Stimulated activated naive CD4-positive, alpha-beta T cell treated with Interleukin-2 at 50 U/mL for 16 hours (primary cell): ENCODE measurements at regions not wholly inside any gene's neighbourhood (a gene's known extent, or its start where the extent isn't known, plus 50 kb on each side); places are given as distances from the start of the nearest gene placed in this dataset.

ENCODE experiments used
- DNase-seq: peaks from one replicate; lab custom pipeline; 2025; lab: John Stamatoyannopoulos, UW

DNA sequence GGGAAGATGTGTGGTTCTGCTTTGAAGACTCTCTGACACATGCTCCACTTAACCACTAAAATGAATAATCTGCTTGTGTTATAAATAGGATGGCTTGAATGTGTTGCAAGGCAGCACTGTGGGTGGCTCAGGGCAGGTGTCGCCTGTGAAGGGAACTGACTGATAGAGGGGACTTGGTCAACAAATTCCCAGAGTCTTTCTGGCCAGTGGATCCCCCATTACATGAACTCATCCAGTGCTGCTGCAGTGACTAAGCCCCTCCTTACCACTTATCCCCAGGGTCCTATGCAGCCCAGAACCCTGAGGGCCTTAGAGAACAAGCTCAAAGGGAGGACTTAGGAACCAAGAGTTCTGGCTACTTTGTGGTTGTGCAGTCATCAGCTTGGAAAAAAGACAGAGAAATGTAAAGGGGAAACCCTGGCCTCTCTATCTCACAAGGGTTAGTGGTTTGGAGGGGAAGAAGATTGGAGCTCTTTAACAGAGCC, 226.2 kb upstream of the TNP1 start:
- no peak for DNase-seq

DNA sequence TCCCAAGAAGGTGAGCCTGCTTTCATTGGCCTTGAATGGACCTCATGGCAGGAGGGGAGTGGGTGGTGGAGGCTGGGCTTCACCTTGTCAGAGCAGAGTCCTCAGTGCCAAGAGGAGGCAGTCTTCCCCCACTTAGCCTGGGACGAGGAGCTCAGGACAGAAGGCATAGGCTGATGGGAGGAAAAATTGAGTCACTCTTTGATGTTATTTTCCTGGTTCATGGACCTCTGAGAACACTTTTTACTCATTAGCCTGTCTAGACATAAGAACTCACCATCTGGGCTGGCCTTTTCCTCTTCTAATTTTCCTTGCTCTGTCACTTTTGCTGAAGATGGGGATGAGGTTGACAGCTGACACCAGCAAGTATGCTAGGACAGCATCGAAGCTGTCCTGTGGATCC, 225.7 kb upstream of the TNP1 start:
- DNase-seq = no peak

DNA sequence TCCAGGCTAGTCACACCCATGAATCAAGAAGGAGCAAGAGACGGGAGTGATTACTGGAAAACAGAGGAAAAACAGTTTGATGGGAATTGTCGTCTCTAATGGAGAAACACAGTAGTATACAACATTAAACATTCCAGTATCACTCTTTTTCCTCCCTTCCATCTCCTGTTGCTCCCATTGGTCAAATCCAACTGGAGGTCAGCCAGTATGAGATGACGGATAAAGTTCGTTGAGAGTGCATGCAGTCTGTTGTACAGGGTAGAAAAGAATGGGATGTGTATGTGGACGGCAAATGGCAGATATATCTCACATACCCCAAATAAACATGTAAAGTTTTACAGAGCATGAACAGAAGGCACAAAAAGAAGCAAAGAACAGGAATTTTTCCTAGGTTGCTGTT, 221.9 kb upstream of the TNP1 start:
- DNase-seq = no peak

DNA sequence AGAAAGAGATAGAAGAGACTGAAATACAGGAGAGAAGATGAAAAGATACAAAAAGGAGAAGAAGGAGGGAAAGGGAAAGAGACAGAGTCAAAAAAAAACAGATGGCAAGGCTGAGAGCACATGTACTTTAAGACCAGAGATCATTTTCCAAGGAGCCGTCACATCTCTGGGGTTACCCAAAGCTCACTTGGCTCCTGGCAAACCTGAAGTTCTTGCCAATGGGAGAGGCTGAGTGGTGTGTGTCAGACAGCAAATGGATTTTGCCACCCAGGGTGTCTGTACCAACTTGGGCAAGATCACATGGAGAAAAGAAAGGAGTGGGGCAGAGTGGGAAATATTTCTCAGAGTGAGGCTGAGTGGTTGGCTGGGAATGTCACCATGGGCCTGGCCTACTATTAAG, 219.3 kb upstream of the TNP1 start:
- no peak for DNase-seq

DNA sequence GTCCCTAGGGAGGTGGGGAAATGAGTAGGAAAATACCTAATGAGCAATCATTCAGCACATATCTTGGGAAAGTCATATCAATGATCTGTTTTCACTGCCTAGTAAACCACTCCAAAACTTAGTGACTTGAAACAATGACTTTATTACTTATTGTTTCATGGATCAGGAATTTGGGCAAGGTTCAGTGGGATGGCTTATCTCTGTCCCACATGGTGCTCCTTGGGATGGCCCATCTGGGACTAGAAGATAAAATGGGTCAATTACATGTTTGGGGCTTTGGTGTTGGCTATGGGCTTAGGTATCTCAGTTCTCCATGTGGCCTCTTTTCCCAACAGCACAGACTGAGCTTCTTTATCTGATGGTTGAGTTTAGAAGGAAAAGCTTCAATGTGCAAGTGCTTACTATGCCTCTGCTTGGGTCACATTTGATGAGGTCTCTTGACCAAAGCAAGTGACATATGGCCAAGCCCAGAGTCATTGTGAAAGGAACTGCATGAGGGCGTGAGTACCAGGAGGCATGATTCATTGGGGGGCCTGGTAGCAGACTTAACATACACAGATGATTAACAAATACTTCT, 218.1 kb upstream of the TNP1 start:
- DNase-seq = no peak

DNA sequence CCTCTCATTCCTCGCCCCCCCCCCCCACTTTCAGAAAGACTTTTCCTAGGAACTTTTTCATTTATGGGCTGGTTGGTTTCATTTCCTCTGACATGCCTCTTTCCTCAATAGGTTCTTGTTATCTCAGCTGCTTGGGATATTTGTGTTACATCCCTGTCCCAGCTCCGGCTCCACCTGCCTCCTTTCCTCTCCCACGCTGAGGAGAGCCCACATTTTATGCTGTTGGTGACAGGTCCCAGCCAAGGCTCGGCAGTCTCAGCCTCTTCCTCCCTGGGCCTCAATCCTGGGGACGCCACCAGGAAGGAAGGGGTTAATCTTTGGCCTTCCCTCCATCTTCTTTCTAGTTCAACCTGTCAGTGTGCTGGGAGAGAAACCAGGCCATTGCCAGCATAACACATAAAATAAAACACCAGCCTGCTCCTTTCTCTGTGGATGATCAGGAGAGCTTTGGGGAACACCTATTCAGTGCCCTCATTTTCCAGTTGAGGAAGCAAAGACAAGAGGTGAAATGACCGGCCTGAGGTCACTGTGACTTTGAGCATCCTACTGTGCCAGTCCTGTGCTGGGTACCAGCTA, 216.9 kb upstream of the TNP1 start:
- no peak for DNase-seq

DNA sequence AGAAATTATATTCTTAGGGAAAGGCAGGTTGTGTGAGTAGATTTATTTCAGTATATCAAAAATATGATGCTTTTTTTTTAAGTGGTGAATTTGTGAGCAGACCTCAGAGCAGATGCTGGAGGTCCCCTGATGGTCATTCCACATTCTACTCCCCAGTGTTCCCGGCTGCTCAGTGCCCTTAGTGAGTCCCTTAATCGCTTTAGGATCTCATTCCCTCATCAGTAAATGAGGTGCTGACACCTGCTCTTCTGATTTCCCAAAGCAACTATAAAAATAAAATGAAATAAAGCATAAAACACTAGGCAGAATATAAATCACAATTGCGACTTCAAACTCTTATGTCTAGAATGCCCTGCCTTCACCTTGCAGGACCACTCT, 216.2 kb upstream of the TNP1 start:
- no peak for DNase-seq

DNA sequence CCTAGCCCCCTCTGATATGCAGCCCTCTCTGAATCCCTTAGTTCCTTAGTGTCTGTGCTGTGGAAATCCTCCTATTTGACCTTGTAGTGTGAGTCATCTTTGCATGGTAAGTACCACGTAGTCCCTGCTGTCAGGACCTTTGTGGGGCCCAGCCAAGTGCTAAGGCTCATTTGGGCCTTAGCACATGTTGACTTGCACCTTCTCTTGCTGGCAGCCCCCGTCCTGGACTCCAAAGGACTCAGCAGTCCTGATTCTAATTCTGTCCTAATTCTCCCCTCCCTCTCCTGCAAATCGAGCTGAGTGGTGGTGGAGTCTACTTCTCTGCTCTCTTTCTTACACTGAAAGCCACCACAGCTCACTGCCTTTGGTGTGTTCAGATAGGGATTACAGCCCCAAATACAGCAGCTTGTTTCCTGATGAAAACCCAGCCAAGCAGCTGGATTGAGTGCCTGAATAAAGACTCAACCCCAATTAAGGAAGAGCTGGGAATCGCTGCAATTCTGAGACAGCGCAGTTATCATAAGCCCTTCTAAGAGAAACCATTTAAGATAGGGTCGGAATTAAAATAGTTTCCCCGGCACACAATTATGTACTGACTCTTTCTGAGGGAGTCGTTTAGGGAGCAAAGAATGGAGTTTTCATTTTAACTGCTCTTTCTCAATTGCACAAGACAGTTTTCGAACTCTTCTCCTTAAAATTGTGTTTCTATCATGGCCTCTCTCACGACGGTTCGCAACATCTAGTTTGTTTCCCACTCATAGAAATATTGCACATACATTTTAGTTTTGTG, 215.6 kb upstream of the TNP1 start:
- DNase-seq = no peak

DNA sequence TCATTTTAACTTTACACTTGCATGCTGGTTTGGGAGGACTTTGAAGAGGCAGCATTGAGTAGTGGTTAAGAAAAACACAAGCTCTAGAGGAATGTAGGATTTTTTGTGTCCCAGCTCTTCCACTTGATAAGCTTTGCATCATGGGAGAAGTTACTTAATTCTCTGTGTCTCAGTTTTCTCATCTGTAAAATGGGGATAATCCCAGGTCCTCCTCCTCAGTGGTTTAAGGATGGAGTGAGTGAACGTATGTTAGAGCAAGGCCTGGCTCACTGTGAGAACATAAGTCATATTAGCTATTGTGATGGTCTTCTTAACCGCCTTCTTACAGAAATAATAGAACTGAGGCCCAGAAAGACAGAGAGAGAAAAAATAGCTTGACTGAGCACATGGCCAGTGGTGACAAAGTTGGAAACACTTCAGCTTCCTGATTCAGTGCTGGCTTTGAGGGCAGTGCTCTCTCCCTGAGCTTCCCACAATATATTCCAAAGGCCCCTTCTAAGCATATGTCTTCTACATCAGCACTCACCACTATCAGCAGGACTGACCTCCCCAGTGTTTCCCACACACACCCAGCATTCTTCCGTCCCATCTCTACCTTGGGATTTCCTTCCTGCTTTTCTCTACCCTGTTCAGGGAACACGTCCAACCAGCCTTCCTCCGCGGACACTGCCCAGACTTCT, 214.9 kb upstream of the TNP1 start:
- no peak for DNase-seq

DNA sequence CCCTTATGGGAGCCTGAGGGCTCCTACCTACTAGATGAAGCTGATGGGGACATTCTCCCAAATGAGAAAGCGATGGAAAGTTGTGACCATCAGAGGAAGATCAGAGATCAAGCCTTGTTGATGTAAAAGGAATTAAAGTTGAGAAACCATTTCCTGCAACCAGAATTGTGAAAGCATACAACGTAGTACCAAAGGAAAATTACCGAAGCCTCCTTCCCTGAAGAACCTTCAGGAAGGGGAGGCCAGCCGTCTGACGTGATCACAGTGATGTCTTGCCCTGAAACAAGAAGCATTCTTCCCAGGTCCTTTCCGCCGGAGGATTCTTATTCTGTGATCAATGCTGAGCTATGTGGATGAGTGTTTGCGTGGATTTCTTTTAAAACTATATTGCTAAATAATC, 211.6 kb upstream of the TNP1 start:
- DNase-seq = no peak

DNA sequence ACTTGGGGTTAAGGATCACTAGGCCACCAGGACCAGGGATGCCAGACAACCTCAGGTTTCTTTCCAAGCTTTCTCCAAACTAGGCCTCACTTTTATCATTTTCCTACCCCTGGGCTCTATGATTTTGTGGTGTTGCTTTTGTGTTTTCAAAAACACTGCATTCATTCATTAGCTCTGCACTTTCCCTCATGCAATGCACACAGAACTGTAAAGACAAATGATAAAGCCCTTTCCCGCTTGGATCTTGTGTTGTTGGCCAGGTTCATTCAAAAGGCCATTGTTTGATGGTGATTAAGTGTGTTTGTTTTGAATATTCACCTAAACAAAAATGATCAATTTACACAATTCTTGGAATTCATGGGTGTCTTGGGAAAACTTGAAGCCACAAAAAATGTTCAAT, 210.7 kb upstream of the TNP1 start:
- DNase-seq = no peak

DNA sequence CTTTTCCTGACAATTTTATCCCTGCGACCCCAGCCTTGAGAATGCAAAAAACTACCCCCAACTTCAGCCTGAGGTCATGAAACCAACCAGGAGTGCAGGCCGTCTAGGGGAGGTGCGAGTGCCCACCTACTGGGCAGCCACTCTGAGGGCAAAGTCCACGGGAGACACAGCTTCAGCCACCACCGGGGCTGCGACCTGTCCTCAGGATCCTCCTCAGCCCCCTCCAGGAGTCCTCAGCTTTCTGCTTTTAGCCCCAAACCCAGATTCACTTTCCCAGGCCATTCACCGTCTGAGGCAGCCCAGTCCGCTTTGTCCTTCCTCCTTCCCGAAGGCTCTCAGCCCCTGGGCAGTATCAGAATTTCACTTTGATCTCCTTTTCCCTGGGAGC, 210.2 kb upstream of the TNP1 start:
- DNase-seq = no peak

DNA sequence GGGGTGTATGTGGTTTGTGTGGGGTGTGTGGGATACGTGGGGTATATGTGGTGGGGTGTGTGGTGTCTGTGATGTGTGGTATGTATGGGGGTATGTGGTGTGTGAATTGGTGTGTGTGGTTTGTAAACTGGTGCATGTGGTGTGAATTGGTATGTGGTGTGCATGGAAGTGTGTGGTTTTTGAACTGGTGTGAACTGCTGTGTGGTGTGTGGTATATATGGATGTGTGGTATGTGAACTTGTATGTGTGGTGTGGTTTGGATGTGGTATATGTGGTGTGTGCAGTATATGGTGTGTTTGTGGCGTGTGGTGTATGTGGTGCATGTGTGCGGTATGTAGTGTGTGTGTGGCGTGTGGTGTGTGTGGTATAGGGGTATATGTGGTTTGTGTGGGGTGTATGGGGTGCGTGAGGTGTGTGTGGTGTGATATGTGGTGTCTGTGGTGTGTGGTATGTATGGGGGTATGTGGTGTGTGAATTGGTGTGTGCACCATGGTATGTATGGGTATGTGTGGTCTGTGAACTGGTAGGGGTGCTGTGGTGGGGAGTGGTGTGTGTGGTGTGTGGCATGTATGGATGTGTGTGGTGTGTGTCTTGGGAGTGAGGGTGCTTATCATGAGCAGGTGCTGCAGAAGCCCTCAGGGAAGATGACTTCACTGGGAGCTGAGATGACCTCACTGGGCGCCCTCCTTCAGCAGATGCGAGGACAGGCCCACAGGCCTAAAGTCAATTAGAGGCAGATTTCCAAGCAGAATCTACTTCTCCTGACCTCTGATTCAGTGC, 209.6 kb upstream of the TNP1 start:
- no peak for DNase-seq

DNA sequence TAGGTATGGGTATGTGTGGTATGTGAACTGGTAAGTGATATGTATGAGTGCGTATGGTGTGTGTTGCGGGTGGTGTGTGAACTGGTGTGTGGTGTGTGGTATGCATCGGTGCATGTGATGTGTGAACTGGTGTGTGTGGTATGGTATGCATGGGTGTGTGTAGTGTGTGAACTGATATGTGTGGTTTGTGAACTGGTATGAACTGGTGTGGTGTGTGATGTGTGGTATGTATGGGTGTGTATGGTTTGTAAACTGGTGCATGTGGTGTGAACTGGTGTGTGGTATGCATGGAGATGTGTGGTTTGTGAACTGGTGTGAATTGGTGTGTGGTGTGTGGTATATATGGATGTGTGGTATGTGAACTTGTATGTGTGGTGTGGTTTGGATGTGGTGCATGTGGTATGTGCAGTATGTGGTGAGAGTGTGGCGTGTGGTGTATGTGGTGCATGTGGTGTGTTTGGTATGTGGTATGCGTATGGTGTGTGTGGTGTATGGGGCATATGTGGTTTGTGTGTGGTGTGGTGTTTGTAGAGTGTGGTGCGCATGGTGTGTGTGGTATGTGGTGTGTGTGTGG, 208.9 kb upstream of the TNP1 start:
- DNase-seq = no peak

DNA sequence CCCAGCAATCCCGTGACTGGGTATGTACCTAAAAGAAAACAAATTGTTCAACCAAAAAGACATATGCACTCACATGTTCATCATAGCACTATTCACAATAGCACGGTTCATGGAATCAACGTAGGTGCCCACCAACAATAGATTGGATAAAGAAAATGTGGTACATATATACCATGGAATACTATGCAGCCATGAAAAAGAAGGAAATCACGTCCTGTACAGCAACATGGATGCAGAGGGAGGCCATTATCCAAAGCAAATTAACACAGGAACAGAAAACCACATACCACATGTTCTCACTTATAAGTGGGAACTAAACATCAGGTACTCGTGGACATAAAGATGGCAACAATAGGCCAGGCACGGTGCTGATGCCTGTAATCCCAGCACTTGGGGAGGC, 207.9 kb upstream of the TNP1 start:
- DNase-seq = no peak

DNA sequence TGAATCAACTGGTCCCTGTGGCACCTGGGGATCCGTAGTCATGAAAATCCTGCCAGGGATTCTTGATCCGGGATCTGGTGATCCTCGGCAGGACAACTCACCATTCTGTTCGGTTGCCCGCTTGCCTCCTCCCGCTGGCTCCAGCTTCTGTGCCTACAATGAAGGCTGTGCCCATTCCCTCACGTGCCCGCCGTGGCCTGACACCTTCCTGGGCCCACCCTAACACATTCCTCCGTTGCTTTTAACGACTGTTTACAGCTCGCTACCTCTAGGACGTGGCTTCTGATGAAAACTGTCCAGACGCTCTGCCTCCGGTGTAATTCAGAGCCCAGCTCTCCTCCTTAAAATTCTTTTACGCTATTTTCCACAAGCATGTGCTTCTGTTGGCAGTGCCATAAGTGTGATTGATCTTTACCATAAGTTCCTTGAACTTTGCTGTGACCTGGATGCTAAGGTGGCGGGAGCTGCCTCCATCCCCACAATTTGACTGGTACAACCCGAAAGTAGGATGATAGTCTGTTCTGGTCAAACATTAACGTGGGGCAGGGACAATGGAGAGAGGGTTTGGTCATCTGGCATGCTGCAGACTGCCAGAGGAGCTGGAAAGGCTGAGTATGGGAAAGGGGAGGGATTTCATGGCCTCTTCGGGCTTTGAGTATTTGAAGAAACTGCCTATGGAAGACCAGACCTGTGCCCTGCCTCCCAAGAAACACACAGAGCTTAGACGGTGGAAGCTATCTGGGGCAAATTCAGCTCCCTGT, 206.8 kb upstream of the TNP1 start:
- DNase-seq = no peak

DNA sequence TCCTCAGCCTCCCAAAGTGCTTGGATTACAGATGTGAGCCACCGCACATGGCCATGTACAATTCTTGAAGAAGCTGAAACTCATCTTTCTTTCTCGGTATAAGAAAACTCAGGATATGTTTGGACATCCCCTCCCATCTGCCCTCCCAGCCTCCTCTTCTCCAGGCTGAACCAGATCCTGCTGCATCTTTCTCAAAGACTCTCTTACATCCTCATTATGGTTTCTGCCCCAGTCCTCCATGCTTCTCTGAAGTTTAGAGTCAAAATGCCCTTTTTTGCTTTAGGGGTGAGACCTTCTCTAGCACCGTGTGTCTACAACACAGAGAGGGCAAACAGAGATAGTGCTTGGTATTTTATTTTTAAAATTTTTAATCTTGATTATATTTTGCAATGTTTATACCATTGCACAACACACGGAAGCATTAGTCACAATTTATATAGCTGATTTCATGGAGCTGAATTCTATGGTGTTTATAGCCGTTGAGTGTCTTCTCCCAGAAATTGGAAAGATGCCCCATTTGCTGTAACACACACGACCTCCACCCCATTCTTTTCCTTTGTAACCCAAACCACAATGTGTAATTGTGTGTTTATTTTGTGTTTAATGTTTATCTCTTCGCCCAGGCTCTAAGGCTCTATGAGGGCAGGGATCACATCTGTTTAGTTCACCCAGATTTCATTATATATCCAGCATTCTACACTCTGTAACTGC, 206.0 kb upstream of the TNP1 start:
- no peak for DNase-seq

DNA sequence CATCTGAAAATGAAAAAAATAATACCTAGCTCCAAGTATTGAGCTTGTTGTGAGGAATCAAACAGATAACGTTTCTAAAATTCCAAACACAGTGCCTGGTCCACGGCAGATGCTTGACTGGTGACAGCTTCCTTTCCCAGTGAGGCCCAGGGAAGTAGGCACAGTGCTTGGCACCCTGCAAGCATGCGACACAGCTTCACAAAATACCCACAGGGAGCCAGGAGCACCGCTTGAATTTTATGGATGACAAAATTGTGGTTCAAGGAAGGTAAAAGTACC, 205.1 kb upstream of the TNP1 start:
- no peak for DNase-seq

DNA sequence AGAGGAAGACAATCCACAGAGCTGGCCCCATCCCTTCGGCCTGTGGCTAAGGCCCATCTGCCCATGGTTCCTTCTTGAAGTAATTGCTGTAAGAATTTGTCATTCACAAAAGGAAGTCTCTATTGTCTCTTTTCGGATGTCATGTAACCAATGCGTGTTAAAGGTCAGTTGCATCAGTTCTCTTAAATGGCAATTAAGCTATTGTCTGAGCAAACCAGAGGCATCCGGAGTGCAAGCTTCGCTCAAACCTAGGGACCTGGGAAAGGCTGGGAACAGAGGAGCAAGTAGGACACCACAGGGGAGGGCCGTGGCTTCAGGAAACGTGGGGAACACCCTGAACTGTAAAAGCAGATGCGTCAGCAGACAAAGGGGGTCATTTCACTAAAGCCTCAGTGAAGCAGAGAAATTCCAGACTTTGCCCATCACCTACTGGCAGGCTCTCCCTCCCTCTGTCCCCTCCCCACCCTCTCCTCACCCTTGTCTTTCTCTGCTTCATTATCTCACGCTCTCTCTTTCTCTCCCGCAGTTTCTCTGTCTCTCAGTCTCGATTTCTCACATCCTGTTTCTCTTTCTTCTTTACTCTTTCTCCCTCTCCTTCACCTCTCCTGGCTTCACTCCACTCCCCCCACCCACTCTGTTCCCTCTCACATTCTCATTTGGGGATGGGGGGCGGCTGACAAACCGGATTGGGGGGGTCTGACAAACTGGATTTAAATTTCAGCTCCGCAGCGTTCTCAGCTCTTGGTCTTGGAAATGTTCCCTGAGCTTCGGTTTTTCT, 204.6 kb upstream of the TNP1 start:
- DNase-seq = no peak

DNA sequence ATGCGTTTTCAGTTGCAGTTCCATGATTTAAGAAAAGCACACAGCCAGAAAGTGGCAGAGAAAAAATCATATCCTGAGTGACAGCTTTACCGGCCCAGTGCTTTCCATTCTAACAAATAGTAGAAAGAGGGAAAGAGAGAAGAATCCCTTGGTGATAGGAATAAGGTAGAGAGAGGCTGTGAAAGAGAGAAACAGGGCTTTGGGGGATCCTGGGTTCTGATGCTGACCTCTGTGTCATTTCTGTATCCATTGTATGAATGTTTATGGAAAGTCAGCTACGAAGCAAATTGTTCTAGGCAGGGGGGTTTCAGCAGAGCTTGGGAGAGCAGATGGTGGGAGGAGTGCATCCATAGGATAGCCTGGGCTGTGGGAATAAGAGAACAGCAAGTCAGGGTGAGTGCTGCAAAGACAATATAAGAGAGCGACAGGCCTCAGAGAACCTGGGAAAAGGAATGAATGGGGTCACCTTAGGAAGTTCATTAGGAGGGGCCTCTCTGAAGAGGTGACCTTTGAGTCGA, 203.4 kb upstream of the TNP1 start:
- DNase-seq = no peak
